ENCODE measurements at regions not wholly inside any gene's neighbourhood (a gene's known extent, or its start where the extent isn't known, plus 50 kb on each side); places are given as distances from the start of the nearest gene placed in this dataset.

GRCh38 chr2:15807418-15808203 lies 132.7 kb upstream of the MYCN start:
- no peak for DNase-seq (ENCODE audit: low spot score)

- peak; percentile 27 for DNase-seq (ENCODE audit: low spot score)
Measured at GRCh38 chr2:15808204-15808910, 132.0 kb upstream of the MYCN start.

GRCh38 chr2:15808944-15809343 lies 131.4 kb upstream of the MYCN start:
- no peak for DNase-seq (ENCODE audit: low spot score)

GRCh38 chr2:15809404-15809803 lies 130.9 kb upstream of the MYCN start:
- DNase-seq (ENCODE audit: low spot score) = no peak

GRCh38 chr2:15810477-15811150 lies 129.7 kb upstream of the MYCN start:
- DNase-seq (ENCODE audit: low spot score) = no peak

- DNase-seq (ENCODE audit: low spot score) = peak; percentile 7
Measured at GRCh38 chr2:15811367-15811766, 129.0 kb upstream of the MYCN start.

GRCh38 chr2:15812187-15812780 lies 128.1 kb upstream of the MYCN start:
- DNase-seq (ENCODE audit: low spot score) = no peak

- DNase-seq (ENCODE audit: low spot score) = no peak
Measured at GRCh38 chr2:15813481-15814266, 126.7 kb upstream of the MYCN start.

GRCh38 chr2:15814403-15814802 lies 125.9 kb upstream of the MYCN start:
- no peak for DNase-seq (ENCODE audit: low spot score)

- DNase-seq (ENCODE audit: low spot score) = no peak
Measured at GRCh38 chr2:15814946-15815345, 125.4 kb upstream of the MYCN start.

GRCh38 chr2:15816226-15816625 lies 124.1 kb upstream of the MYCN start:
- DNase-seq (ENCODE audit: low spot score) = no peak

- DNase-seq (ENCODE audit: low spot score) = no peak
Measured at GRCh38 chr2:15816674-15817406, 123.5 kb upstream of the MYCN start.

- no peak for DNase-seq (ENCODE audit: low spot score)
Measured at GRCh38 chr2:15817748-15818147, 122.6 kb upstream of the MYCN start.

GRCh38 chr2:15818318-15818753 lies 122.0 kb upstream of the MYCN start:
- DNase-seq (ENCODE audit: low spot score) = no peak

- no peak for DNase-seq (ENCODE audit: low spot score)
Measured at GRCh38 chr2:15818881-15819280, 121.5 kb upstream of the MYCN start.

- DNase-seq (ENCODE audit: low spot score) = peak; percentile 25
Measured at GRCh38 chr2:15819562-15820256, 120.6 kb upstream of the MYCN start.

- no peak for DNase-seq (ENCODE audit: low spot score)
Measured at GRCh38 chr2:15820257-15820566, 120.1 kb upstream of the MYCN start.

- no peak for DNase-seq (ENCODE audit: low spot score)
Measured at GRCh38 chr2:15820927-15821326, 119.4 kb upstream of the MYCN start.

- DNase-seq (ENCODE audit: low spot score) = no peak
Measured at GRCh38 chr2:15822151-15823044, 118.0 kb upstream of the MYCN start.
